HepG2 (cell line): ENCODE measurements at regions not wholly inside any gene's neighbourhood (a gene's known extent, or its start where the extent isn't known, plus 50 kb on each side); places are given as distances from the start of the nearest gene placed in this dataset.
"Not testable (repeated sequence)": the region's sequence is repeated elsewhere in the genome, so short reads cannot be mapped to it uniquely, and the experiment has no call there.

Source experiments
- ATAC-seq: fragments of 200-7000 bp; cut with Tn5 transposase; 3 replicates; pipeline ENCODE4 v1.9.1; 2020; ENCODE audit warnings: mild to moderate bottlenecking, moderate library complexity
- BruUV-seq: library from RNA; stranded (reverse); fragments of 400-500 nt; replicated peaks from 2 replicates; lab custom pipeline; 2021; lab: Mats Ljungman, UMichigan
- CTCF ChIA-PET: fragments of 300-600 bp; formaldehyde crosslinking; extraction: SDS; loops from one replicate; lab custom pipeline; 2021; ENCODE audit warnings: low total read pairs, inconsistent platforms, low intra/inter-chr PET ratio; lab: Yijun Ruan, JAX
- POLR2A ChIA-PET: fragments of 350-600 bp; sonication (Branson Sonifier 250); formaldehyde crosslinking; loops from one replicate; lab custom pipeline; 2020; ENCODE audit warnings: antibody characterized with exemption, inconsistent platforms; lab: Yijun Ruan, JAX
- DNase-seq: peaks from one replicate; pipeline ENCODE4 v3.0.0-alpha.2; 2015; ENCODE audit warnings: low spot score
- FAIRE-seq: peaks from 3 replicates; lab custom pipeline; 2011; peaks lifted over from hg19 to GRCh38; lab: Jason Lieb, UNC
- H2AFZ ChIP-seq: one replicate; pipeline ENCODE4 v1.6.1; 2011; ENCODE audit warnings: low read length, inconsistent platforms
- H3K27ac ChIP-seq: fragments of 300-600 bp; 3 replicates; pipeline ENCODE4 v1.8.0; 2011; ENCODE audit warnings: mixed run types, mild to moderate bottlenecking, mixed read lengths, low read length, inconsistent platforms; ENCODE audit not compliant: insufficient read depth; ENCODE audit errors: extremely low read length
- H3K27me3 ChIP-seq, 2 experiments: fragments of 200-600 bp in 1 of 2; 2 replicates in 1 of 2; 3 replicates in 1 of 2; pipeline versions ENCODE4 v1.6.0 to v1.8.0; 2011; ENCODE audit warnings: low read length in 2 of 2, mild to moderate bottlenecking in 2 of 2, moderate library complexity in 2 of 2, inconsistent platforms in 1 of 2; ENCODE audit not compliant: insufficient read depth in 2 of 2, control insufficient read depth in 1 of 2
- H3K36me3 ChIP-seq, 2 experiments: fragments of 200-600 bp in 1 of 2; replicated peaks in 1 of 2; 2 replicates in 1 of 2; 3 replicates in 1 of 2; pipeline versions ENCODE4 v1.5.1 to v1.8.0; 2011; ENCODE audit warnings: low read length in 2 of 2, inconsistent platforms in 1 of 2; ENCODE audit not compliant: insufficient read depth in 2 of 2, control insufficient read depth in 1 of 2
- H3K4me1 ChIP-seq: 2 replicates; pipeline ENCODE4 v1.5.1; 2012; ENCODE audit warnings: low read length, inconsistent platforms; ENCODE audit not compliant: insufficient read depth
- H3K4me2 ChIP-seq: 2 replicates; pipeline ENCODE4 v1.6.0; 2011; ENCODE audit warnings: low read depth, low read length, inconsistent platforms
- H3K4me3 ChIP-seq, 3 experiments: fragments of 200-600 bp in 1 of 3; sonication (generic), shearing (Covaris generic) in 1 of 3; replicated peaks in 1 of 3; 2 replicates each; pipeline ENCODE4 v1.5.1; 2011 to 2016; ENCODE audit warnings: low read length in 3 of 3, inconsistent platforms in 2 of 3, low read depth in 2 of 3, mild to moderate bottlenecking in 2 of 3, control low read depth in 1 of 3, mixed read lengths in 1 of 3; ENCODE audit not compliant: insufficient read depth in 1 of 3
- H3K79me2 ChIP-seq: one replicate; pipeline ENCODE4 v1.6.1; 2011; ENCODE audit warnings: low read length, inconsistent platforms; ENCODE audit not compliant: insufficient read depth
- H3K9ac ChIP-seq: 2 replicates; pipeline ENCODE4 v1.6.0; 2011; ENCODE audit warnings: mild to moderate bottlenecking, low read depth, low read length, inconsistent platforms; ENCODE audit not compliant: insufficient read depth
- H3K9me3 ChIP-seq: 2 replicates; pipeline ENCODE4 v1.5.1; 2012; ENCODE audit warnings: mild to moderate bottlenecking, low read length
- H4K20me1 ChIP-seq: 2 replicates; pipeline ENCODE4 v1.6.0; 2011; ENCODE audit warnings: inconsistent platforms, mild to moderate bottlenecking, low read length, moderate library complexity; ENCODE audit not compliant: insufficient read depth
- ATRX ChIP-seq: sonication (generic); formaldehyde crosslinking; IDR thresholded peaks from 2 replicates; pipeline ENCODE4 v1.4.0; 2020; ENCODE audit warnings: missing genetic modification reagents, borderline replicate concordance
- ETV5 ChIP-seq: IDR thresholded peaks from 2 replicates; pipeline ENCODE4 v1.6.1; 2018; ENCODE audit warnings: missing biosample characterization, missing genetic modification reagents, inconsistent platforms, borderline replicate concordance
- FOXA1 ChIP-seq, 2 experiments: fragments of 450-650 bp in 1 of 2; sonication (generic) in 1 of 2; formaldehyde crosslinking in 1 of 2; IDR thresholded peaks; 2 replicates each; pipeline versions ENCODE4 v1.4.0 to v1.6.1; 2016 to 2020; ENCODE audit warnings: missing genetic modification reagents in 1 of 2
- HMG20A ChIP-seq: IDR thresholded peaks from 2 replicates; pipeline ENCODE4 v1.6.1; 2016; ENCODE audit warnings: borderline replicate concordance
- NFIB ChIP-seq: sonication (generic); formaldehyde crosslinking; IDR thresholded peaks from 2 replicates; pipeline ENCODE4 v1.9.0; 2021; ENCODE audit warnings: missing genetic modification reagents, mild to moderate bottlenecking, borderline replicate concordance
- PHF20 ChIP-seq: sonication (generic); formaldehyde crosslinking; IDR thresholded peaks from 2 replicates; pipeline ENCODE4 v1.5.0; 2020; ENCODE audit warnings: mild to moderate bottlenecking, missing genetic modification reagents
- SATB2 ChIP-seq: sonication (generic); formaldehyde crosslinking; IDR thresholded peaks from 2 replicates; pipeline ENCODE4 v1.5.0; 2020; ENCODE audit warnings: missing genetic modification reagents
- TEAD2 ChIP-seq: sonication (generic); formaldehyde crosslinking; IDR thresholded peaks from 2 replicates; pipeline ENCODE4 v1.9.0; 2021; ENCODE audit warnings: missing genetic modification reagents
- ZNF207 ChIP-seq: fragments of 450-650 bp; IDR thresholded peaks from 2 replicates; pipeline ENCODE4 v1.6.1; 2016; ENCODE audit warnings: antibody characterized with exemption, borderline replicate concordance
- ZNF558 ChIP-seq: sonication (generic); formaldehyde crosslinking; IDR thresholded peaks from 2 replicates; pipeline ENCODE4 v1.9.0; 2022; ENCODE audit warnings: mild to moderate bottlenecking, missing genetic modification reagents, borderline replicate concordance
- WGBS: methylation state at CpG from one replicate; pipeline ENCODE4 v1.1.6; 2017; ENCODE audit warnings: low lambda C conversion rate; 5-methylcytosine and 5-hydroxymethylcytosine counted together
- in situ Hi-C: cut with HindIII; loops from 2 replicates; pipeline ENCODE4 v1.10.0; 2017; ENCODE audit warnings: low pct_unique_long_range_greater_than_20kb; ENCODE audit not compliant: extremely low pct_ligation_motif_present
- intact Hi-C: fragments of 100-400 bp; cut with micrococcal nuclease; formaldehyde crosslinking; loops from one replicate; pipeline ENCODE4 v1.10.0; 2022; ENCODE audit not compliant: unreplicated experiment
- TF ChIP-seq, protein P1 (sequence below): sonication (generic); formaldehyde crosslinking; IDR thresholded peaks from 2 replicates; pipeline ENCODE4 v1.4.0; 2020; ENCODE audit warnings: mild to moderate bottlenecking, missing genetic modification reagents
- TF ChIP-seq, protein P2 (sequence below): sonication (generic); formaldehyde crosslinking; IDR thresholded peaks from 2 replicates; pipeline ENCODE4 v1.5.0; 2020; ENCODE audit warnings: missing genetic modification reagents

DNA sequence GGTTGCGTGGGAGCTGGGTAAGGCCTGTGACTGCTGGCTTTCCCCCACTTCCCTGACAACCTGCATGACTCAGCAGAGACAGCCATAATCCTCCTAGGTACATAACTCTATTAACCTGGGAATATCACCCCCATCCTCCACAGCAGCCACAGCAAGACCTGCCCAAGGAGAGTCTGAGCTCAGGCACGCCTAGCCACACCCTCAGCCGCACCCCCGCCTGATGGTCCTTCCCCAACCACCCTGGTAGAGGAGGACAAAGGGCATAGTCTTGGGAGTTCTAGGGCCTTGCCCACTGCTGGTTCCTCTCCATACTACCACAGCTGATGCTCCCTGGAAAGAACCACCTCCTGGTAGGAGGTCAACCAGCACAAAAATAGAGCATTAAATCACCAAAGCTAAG lies 965.4 kb downstream of the TSN start:
- H2AFZ ChIP-seq, FAIRE-seq, H3K4me1 ChIP-seq, H3K27ac ChIP-seq, in situ Hi-C loops, DNase-seq, CTCF ChIA-PET, H3K79me2 ChIP-seq, ATAC-seq, H3K4me2 ChIP-seq, H3K36me3 ChIP-seq, H3K27me3 ChIP-seq, H3K4me3 ChIP-seq, POLR2A ChIA-PET, H4K20me1 ChIP-seq, BruUV-seq, intact Hi-C loops, H3K9ac ChIP-seq, H3K9me3 ChIP-seq: not testable (repeated sequence)
- WGBS: no CpG with 5 or more reads among the region's 4 CpGs

DNA sequence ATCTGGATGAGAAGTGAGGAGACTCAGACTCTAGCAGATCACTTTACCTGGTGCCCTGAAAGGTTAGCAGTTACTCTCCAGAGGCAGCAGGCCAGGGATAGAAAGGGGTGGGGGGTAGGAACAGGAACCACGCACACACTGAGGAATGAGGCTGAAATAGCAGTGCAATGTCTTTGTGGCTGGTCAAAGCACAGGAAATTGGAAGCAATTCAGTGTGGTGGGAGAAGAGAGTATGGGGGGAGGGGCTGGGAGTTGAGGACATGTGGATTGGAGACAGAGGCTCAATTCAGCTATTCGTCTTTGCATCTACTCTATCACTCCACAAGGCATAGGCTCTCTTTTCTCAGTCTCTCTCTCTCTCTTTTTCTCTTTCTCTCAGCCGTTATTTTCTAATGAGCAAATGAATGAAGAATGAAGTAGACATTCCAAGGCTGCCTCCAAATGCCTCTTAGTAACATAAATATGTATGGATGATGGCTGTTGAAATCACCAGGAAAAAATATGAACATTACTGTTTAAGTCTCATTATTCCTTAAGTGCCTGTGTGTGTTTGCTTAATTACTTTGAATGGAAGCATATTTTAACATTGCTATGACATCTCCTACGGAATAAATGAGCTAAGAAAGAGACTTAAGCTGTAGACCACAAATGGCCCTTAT lies 979.4 kb downstream of the TSN start:
- BruUV-seq: no TSS peak
- no peaks in the 10 kb centered on the region for H3K36me3 ChIP-seq
- H3K79me2 ChIP-seq: no peaks in the 10 kb centered on the region
- H4K20me1 ChIP-seq: no peaks in the 10 kb centered on the region
- CTCF ChIA-PET: no interaction called here
- no peaks in the 10 kb centered on the region for H3K27me3 ChIP-seq
- H3K4me2 ChIP-seq: no peak overlapping the region
- intact Hi-C loops: no loop called here
- no peak for ATAC-seq
- no peak overlapping the region for H3K9ac ChIP-seq
- no peak overlapping the region for H2AFZ ChIP-seq
- WGBS: 10% methylated on average over 4 of the region's 4 CpGs
- TF ChIP-seq FOXA1 (IDR thresholded peaks at IDR 0.05) (no peak), FOXA1 (CRISPR knock-in tag; IDR thresholded peaks at IDR 0.05) (no peak), TEAD2 (no peak), SATB2 (CRISPR knock-in tag) (no peak), NFIB (CRISPR knock-in tag) (no peak), ETV5 (CRISPR knock-in tag) (no peak), HMG20A (CRISPR knock-in tag) (no peak), PHF20 (CRISPR knock-in tag) (no peak), ATRX (CRISPR knock-in tag) (no peak), ZNF207 (no peak), ZNF558 (no peak)
- TF ChIP-seq, protein P1, sequence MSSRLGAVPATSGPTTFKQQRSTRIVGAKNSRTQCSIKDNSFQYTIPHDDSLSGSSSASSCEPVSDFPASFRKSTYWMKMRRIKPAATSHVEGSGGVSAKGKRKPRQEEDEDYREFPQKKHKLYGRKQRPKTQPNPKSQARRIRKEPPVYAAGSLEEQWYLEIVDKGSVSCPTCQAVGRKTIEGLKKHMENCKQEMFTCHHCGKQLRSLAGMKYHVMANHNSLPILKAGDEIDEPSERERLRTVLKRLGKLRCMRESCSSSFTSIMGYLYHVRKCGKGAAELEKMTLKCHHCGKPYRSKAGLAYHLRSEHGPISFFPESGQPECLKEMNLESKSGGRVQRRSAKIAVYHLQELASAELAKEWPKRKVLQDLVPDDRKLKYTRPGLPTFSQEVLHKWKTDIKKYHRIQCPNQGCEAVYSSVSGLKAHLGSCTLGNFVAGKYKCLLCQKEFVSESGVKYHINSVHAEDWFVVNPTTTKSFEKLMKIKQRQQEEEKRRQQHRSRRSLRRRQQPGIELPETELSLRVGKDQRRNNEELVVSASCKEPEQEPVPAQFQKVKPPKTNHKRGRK (CRISPR knock-in tag): no peak
- TF ChIP-seq, protein P2, sequence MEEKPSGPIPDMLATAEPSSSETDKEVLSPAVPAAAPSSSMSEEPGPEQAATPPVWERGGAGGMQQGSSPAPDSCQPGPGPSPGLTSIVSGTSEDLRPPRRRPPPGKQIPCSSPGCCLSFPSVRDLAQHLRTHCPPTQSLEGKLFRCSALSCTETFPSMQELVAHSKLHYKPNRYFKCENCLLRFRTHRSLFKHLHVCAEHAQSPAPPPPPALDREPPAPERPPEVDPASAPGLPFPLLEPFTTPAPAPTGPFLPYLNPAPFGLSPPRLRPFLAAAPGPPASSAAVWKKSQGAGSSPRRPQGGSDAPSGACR (CRISPR knock-in tag): no peak
- H3K4me3 ChIP-seq: no peak overlapping the region
- DNase-seq: no peak
- H3K9me3 ChIP-seq: no peaks in the 10 kb centered on the region; the same call in 1 of the 2 replicates
- H3K27ac ChIP-seq: no peak overlapping the region
- H3K4me1 ChIP-seq: no peaks in the 10 kb centered on the region
- POLR2A ChIA-PET: no interaction called here
- in situ Hi-C loops: no loop called here
- FAIRE-seq: no peak
